Effector memory CD4-positive, alpha-beta T cell (primary cell): ENCODE measurements at regions not wholly inside any gene's neighbourhood (a gene's known extent, or its start where the extent isn't known, plus 50 kb on each side); places are given as distances from the start of the nearest gene placed in this dataset.
"Not testable (repeated sequence)": the region's sequence is repeated elsewhere in the genome, so short reads cannot be mapped to it uniquely, and the experiment has no call there.

Source experiments
- DNase-seq, 3 donors: peaks; one replicate each; pipeline ENCODE4 v3.0.0-alpha.2; 2020
- H3K27ac ChIP-seq: 2 replicates; pipeline ENCODE4 v1.7.0; 2013; ENCODE audit warnings: mild to moderate bottlenecking, low read length, moderate library complexity; ENCODE audit not compliant: insufficient read depth, poor library complexity, severe bottlenecking
- H3K27me3 ChIP-seq: replicated peaks from 2 replicates; pipeline ENCODE4 v1.7.0; 2013; ENCODE audit warnings: mild to moderate bottlenecking, low read length; ENCODE audit not compliant: insufficient read depth, control insufficient read depth, poor library complexity, severe bottlenecking
- H3K36me3 ChIP-seq: 2 replicates; pipeline ENCODE4 v1.7.0; 2013; ENCODE audit warnings: mild to moderate bottlenecking, low read length, moderate library complexity; ENCODE audit not compliant: control insufficient read depth, insufficient read depth
- H3K4me1 ChIP-seq: 2 replicates; pipeline ENCODE4 v1.7.0; 2013; ENCODE audit warnings: low read length, mild to moderate bottlenecking; ENCODE audit not compliant: control insufficient read depth, insufficient read depth, poor library complexity, severe bottlenecking
- H3K4me3 ChIP-seq: 2 replicates; pipeline ENCODE4 v1.7.0; 2013; ENCODE audit warnings: low read length, low read depth, mild to moderate bottlenecking; ENCODE audit not compliant: insufficient read depth, poor library complexity, severe bottlenecking
- H3K9me3 ChIP-seq: 2 replicates; pipeline ENCODE4 v1.7.0; 2013; ENCODE audit warnings: mild to moderate bottlenecking, low read length, moderate library complexity; ENCODE audit not compliant: control insufficient read depth

DNA sequence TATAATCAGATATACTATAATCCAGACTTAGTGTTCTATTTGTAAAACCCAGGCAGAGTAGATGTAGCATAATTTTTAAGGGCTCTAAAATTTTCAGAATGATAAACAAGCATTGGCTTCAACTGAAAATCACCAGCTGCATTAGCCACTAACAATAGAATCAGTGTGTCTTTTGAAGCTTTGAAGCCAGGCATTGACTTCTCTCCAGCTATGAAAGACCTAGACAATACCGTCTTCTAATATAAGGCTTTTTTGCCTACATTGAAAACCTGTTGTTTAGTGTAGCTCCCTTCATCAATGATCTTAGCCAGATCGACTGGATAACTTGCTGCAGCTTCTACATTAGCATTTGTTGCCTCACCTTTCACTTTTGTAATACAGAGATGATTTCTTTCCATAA, 1877.3 kb upstream of the ACO1 start:
- DNase-seq: no peak
- no peaks in the 10 kb centered on the region for H3K27me3 ChIP-seq
- no peak overlapping the region for H3K27ac ChIP-seq
- no peaks in the 10 kb centered on the region for H3K36me3 ChIP-seq
- H3K9me3 ChIP-seq: no peaks in the 10 kb centered on the region
- H3K4me3 ChIP-seq: no peak overlapping the region
- H3K4me1 ChIP-seq: no peaks in the 10 kb centered on the region

- H3K9me3 ChIP-seq: no peaks in the 10 kb centered on the region
- DNase-seq: no peak
- no peaks in the 10 kb centered on the region for H3K4me1 ChIP-seq
- H3K4me3 ChIP-seq: no peak overlapping the region
- no peaks in the 10 kb centered on the region for H3K27me3 ChIP-seq
- no peak overlapping the region for H3K27ac ChIP-seq
- H3K36me3 ChIP-seq: no peaks in the 10 kb centered on the region
Observed at GRCh38 chr9:30511666-30512065, 1872.8 kb upstream of the ACO1 start.

GRCh38 chr9:30519166-30519565, 1865.3 kb upstream of the ACO1 start:
- no peaks in the 10 kb centered on the region for H3K36me3 ChIP-seq
- no peaks in the 10 kb centered on the region for H3K9me3 ChIP-seq

DNA sequence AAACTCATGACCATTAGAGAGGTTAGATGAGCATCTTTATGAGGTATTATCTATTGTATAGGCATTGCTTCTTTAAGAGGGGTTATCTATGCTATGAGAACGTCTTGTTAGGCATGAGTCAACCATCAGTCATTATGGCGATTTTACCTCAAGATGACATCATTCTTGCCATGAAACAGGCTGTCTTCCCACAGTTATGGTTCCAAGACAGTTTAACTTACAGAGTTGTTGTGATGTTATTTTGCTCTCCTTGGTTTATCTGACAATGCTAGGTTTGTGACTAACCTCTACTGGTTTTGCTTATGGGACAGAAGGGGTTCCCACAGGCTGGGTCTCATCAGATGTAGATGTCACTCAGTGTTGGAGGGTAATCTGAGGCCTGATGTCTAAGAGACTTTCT, 1864.7 kb upstream of the ACO1 start:
- Histone ChIP-seq H3K27ac (no peak overlapping the region), H3K27me3 (no peaks in the 10 kb centered on the region), H3K36me3 (no peaks in the 10 kb centered on the region), H3K4me1 (no peaks in the 10 kb centered on the region), H3K4me3 (no peak overlapping the region), H3K9me3 (no peaks in the 10 kb centered on the region)
- no peak for DNase-seq

More at GRCh38 chr9:30519166-30519565, 1865.3 kb upstream of the ACO1 start:
- H3K27ac ChIP-seq: no peak overlapping the region
- no peaks in the 10 kb centered on the region for H3K4me1 ChIP-seq
- H3K4me3 ChIP-seq: no peak overlapping the region
- no peaks in the 10 kb centered on the region for H3K27me3 ChIP-seq
- DNase-seq: no peak

DNA sequence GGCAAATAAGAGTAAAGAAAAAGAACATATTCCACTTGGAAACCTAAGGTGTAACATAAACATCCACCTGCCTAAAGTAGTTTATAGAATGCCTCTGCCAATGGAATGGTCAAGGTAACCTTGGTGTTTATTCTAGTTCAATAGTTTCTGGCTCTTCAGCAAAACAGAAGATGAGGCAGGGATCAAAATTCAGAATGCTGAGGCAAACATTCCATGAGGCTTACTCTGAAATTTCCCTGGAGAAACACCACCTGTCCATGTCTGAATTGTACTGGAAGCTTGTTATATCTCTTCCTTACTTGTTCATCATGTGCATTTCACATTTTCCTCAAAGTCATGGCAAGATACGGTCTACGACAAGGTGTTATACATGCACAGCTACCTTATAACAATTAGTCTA, 1862.4 kb upstream of the ACO1 start:
- DNase-seq: no peak
- H3K9me3 ChIP-seq: no peaks in the 10 kb centered on the region
- H3K4me3 ChIP-seq: no peak overlapping the region
- no peaks in the 10 kb centered on the region for H3K27me3 ChIP-seq
- H3K27ac ChIP-seq: no peak overlapping the region
- H3K36me3 ChIP-seq: no peaks in the 10 kb centered on the region
- no peaks in the 10 kb centered on the region for H3K4me1 ChIP-seq

GRCh38 chr9:30522486-30522885, 1862.0 kb upstream of the ACO1 start:
- Histone ChIP-seq H3K27ac (no peak overlapping the region), H3K27me3 (no peaks in the 10 kb centered on the region), H3K9me3 (no peaks in the 10 kb centered on the region), H3K4me3 (no peak overlapping the region), H3K36me3 (no peaks in the 10 kb centered on the region), H3K4me1 (no peaks in the 10 kb centered on the region)
- no peak for DNase-seq

- Histone ChIP-seq H3K4me3 (no peak overlapping the region), H3K9me3 (no peaks in the 10 kb centered on the region)
Observed at GRCh38 chr9:30524311-30524710, 1860.1 kb upstream of the ACO1 start.

GRCh38 chr9:30534455-30534854, 1850.0 kb upstream of the ACO1 start:
- no peaks in the 10 kb centered on the region for H3K4me1 ChIP-seq
- no peaks in the 10 kb centered on the region for H3K27me3 ChIP-seq
- H3K4me3 ChIP-seq: no peak overlapping the region
- no peaks in the 10 kb centered on the region for H3K9me3 ChIP-seq
- no peak for DNase-seq
- no peaks in the 10 kb centered on the region for H3K36me3 ChIP-seq
- H3K27ac ChIP-seq: no peak overlapping the region

More at GRCh38 chr9:30524311-30524710, 1860.1 kb upstream of the ACO1 start:
- no peak for DNase-seq
- Histone ChIP-seq H3K27me3 (no peaks in the 10 kb centered on the region), H3K4me1 (no peaks in the 10 kb centered on the region), H3K27ac (no peak overlapping the region), H3K36me3 (no peaks in the 10 kb centered on the region)

GRCh38 chr9:30534896-30535295, 1849.5 kb upstream of the ACO1 start:
- Histone ChIP-seq H3K4me1 (no peaks in the 10 kb centered on the region), H3K27ac (no peak overlapping the region), H3K36me3 (no peaks in the 10 kb centered on the region), H3K27me3 (no peaks in the 10 kb centered on the region), H3K9me3 (no peaks in the 10 kb centered on the region), H3K4me3 (no peak overlapping the region)
- no peak for DNase-seq

DNA sequence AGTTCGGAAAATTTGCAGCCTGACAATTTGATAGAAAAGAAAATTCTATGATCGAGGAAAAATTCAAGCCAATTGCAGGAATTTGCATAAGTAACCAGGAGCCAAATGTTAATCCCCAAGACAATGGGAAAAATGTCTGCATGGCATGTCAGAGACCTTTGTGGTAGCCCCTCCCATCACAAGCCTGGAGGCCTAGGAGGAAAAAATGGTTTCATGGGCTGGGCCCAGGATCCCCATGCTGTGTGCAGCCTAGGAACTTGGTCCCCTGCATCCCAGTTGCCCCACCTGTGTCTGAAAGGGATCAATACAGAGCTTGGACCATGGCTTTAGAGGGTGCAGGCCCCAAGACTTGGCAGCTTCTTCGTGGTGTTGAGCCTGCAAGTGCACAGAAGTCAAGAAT, 1847.9 kb upstream of the ACO1 start:
- Histone ChIP-seq H3K4me1 (no peaks in the 10 kb centered on the region), H3K27me3 (no peaks in the 10 kb centered on the region), H3K36me3 (no peaks in the 10 kb centered on the region), H3K4me3 (no peak overlapping the region), H3K27ac (no peak overlapping the region), H3K9me3 (no peaks in the 10 kb centered on the region)
- no peak for DNase-seq

DNA sequence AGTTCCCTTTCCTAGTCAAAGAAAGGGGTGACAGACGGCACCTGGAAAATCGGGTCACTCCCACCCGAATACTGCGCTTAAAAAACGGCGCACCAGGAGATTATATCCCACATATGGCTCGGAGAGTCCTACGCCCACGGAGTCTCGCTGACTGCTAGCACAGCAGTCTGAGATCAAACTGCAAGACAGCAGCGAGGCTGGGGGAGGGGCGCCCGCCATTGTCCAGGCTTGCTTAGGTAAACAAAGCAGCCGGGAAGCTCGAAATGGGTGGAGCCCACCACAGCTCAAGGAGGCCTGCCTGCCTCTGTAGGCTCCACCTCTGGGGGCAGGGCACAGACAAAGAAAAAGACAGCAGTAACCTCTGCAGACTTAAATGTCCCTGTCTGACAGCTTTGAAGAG, 1844.7 kb upstream of the ACO1 start:
- H3K4me1 ChIP-seq, DNase-seq, H3K27ac ChIP-seq, H3K9me3 ChIP-seq, H3K36me3 ChIP-seq, H3K4me3 ChIP-seq, H3K27me3 ChIP-seq: not testable (repeated sequence)
